Right lobe of liver (tissue), 6 donors: ENCODE measurements at regions not wholly inside any gene's neighbourhood (a gene's known extent, or its start where the extent isn't known, plus 50 kb on each side); places are given as distances from the start of the nearest gene placed in this dataset.

Source experiments
- ATAC-seq, 4 donors: fragments of 200-7000 bp; cut with Tn5 transposase; one replicate each; pipeline ENCODE4 v1.9.1; 2020; ENCODE audit warnings: mild to moderate bottlenecking in 4 of 4, moderate library complexity in 4 of 4
- DNase-seq, 3 donors: peaks; one replicate each; pipeline ENCODE4 v3.0.0-alpha.2; 2020
- H3K27ac ChIP-seq, 3 donors: fragments of 200-600 bp; one replicate each; pipeline ENCODE4 v1.8.0; 2022
- H3K27me3 ChIP-seq, 2 donors: fragments of 200-600 bp; one replicate each; pipeline ENCODE4 v1.8.0; 2022
- H3K36me3 ChIP-seq, 4 donors: fragments of 200-600 bp; sonication (generic) in 1 of 4; one replicate each; pipeline versions ENCODE4 v1.5.1 to v1.8.0; 2017 to 2022; ENCODE audit warnings: control low read depth in 1 of 4
- H3K4me1 ChIP-seq, 4 donors: fragments of 200-600 bp; sonication (generic) in 1 of 4; one replicate each; pipeline versions ENCODE4 v1.5.1 to v1.8.0; 2017 to 2022; ENCODE audit warnings: control low read depth in 1 of 4
- H3K4me3 ChIP-seq, 3 donors: fragments of 200-600 bp; one replicate each; pipeline ENCODE4 v1.8.0; 2022
- H3K9me3 ChIP-seq, 4 donors: fragments of 200-600 bp; sonication (generic) in 1 of 4; one replicate each; pipeline versions ENCODE4 v1.5.1 to v1.8.0; 2017 to 2022; ENCODE audit warnings: control low read depth in 1 of 4
- POLR2A ChIP-seq: fragments of 450-650 bp; IDR thresholded peaks from one replicate; pipeline ENCODE4 v1.6.1; 2017; ENCODE audit warnings: antibody characterized with exemption, mild to moderate bottlenecking
- WGBS: methylation state at CpG from one replicate; pipeline ENCODE4 v1.1.6; 2018; ENCODE audit warnings: low coverage, low lambda C conversion rate; ENCODE audit not compliant: insufficient coverage; ENCODE audit errors: missing lambda C conversion rate; 5-methylcytosine and 5-hydroxymethylcytosine counted together
- intact Hi-C, 2 donors: fragments of 100-400 bp; cut with DNase I; formaldehyde crosslinking; loops; one replicate each; pipeline versions ENCODE4 v1.11.2 to v1.14.1; 2022
- TF ChIP-seq, protein P1 (sequence below), 4 donors: fragments of 200-600 bp in 3 of 4; fragments of 450-650 bp in 1 of 4; IDR thresholded peaks; one replicate each; pipeline versions ENCODE4 v1.5.1 to v1.8.0; 2016 to 2022; ENCODE audit warnings: antibody characterized with exemption in 4 of 4, mild to moderate bottlenecking in 2 of 4
- donor health status: DM: no; HTN: yes; CAD: no.
- donor health status: DM: no; HTN: no; CAD: no.
- donor health status: DM: no; HTN: no; CAD: no.
- donor health status: DM: no; HTN: yes; CAD: no.
- donor health status: DM: no; HTN: yes; CAD: no.

- H3K4me1 ChIP-seq, result no peaks in the 10 kb centered on the region
- ATAC-seq (no peak), DNase-seq (no peak)
- intact Hi-C loops, result no loop called here
- H3K27me3 ChIP-seq, result no peaks in the 10 kb centered on the region
- no peak for TF ChIP-seq POLR2A
- TF ChIP-seq, protein P1, sequence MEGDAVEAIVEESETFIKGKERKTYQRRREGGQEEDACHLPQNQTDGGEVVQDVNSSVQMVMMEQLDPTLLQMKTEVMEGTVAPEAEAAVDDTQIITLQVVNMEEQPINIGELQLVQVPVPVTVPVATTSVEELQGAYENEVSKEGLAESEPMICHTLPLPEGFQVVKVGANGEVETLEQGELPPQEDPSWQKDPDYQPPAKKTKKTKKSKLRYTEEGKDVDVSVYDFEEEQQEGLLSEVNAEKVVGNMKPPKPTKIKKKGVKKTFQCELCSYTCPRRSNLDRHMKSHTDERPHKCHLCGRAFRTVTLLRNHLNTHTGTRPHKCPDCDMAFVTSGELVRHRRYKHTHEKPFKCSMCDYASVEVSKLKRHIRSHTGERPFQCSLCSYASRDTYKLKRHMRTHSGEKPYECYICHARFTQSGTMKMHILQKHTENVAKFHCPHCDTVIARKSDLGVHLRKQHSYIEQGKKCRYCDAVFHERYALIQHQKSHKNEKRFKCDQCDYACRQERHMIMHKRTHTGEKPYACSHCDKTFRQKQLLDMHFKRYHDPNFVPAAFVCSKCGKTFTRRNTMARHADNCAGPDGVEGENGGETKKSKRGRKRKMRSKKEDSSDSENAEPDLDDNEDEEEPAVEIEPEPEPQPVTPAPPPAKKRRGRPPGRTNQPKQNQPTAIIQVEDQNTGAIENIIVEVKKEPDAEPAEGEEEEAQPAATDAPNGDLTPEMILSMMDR (IDR thresholded peaks at IDR 0.05), result no peak
- H3K36me3 ChIP-seq, result no peaks in the 10 kb centered on the region
- 38% methylated on average over 6 of the region's 10 CpGs for WGBS
- H3K4me3 ChIP-seq, result no peak overlapping the region
- no peak overlapping the region for H3K27ac ChIP-seq
- H3K9me3 ChIP-seq, result no peaks in the 10 kb centered on the region
Measured at GRCh38 chr22:48083502-48083901, 1321.1 kb downstream of the TBC1D22A start.

- intact Hi-C loops, result no loop called here
Measured at GRCh38 chr22:48082284-48082683, 1319.8 kb downstream of the TBC1D22A start.

DNA sequence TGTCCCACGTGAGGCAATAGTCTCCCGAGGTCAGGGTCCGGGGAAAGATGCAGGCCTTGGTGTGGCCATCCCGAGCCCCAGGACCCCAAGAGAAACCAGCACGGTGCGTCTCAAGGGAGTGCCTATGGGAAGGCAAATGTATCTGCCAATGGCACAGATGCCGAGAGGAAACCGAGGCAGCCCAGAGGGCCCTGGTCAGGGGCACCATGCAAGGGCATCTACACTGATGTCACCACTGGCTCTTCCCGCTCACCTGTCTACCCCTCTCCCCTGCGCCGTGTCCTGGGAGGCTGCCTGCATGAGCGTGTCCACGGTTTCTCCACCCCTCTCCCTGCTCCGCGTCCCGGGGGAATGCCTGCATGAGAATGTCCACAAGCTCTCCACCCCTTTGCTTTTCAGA lies 1318.8 kb downstream of the TBC1D22A start:
- 44% methylated on average over 3 of the region's 16 CpGs for WGBS
- ATAC-seq (no peak), DNase-seq (no peak)
- Histone ChIP-seq H3K27ac (no peak overlapping the region), H3K36me3 (no peaks in the 10 kb centered on the region), H3K27me3 (no peaks in the 10 kb centered on the region), H3K9me3 (no peaks in the 10 kb centered on the region), H3K4me1 (no peaks in the 10 kb centered on the region), H3K4me3 (no peak overlapping the region)
- TF ChIP-seq, protein P1 (IDR thresholded peaks at IDR 0.05), result no peak
- no peak for TF ChIP-seq POLR2A
- intact Hi-C loops, result no loop called here

More at GRCh38 chr22:48082284-48082683, 1319.8 kb downstream of the TBC1D22A start:
- Histone ChIP-seq H3K4me3 (no peak overlapping the region), H3K36me3 (no peaks in the 10 kb centered on the region), H3K27me3 (no peaks in the 10 kb centered on the region), H3K27ac (no peak overlapping the region), H3K4me1 (no peaks in the 10 kb centered on the region), H3K9me3 (no peaks in the 10 kb centered on the region)
- no CpG with 5 or more reads among the region's 6 CpGs for WGBS
- DNase-seq (no peak), ATAC-seq (no peak)
- TF ChIP-seq, protein P1 (IDR thresholded peaks at IDR 0.05), result no peak
- TF ChIP-seq POLR2A, result no peak

- ATAC-seq, result no peak
- 76% methylated on average over 7 of the region's 21 CpGs for WGBS
Measured at GRCh38 chr22:48080316-48081165, 1318.1 kb downstream of the TBC1D22A start.

More at GRCh38 chr22:48080316-48081165, 1318.1 kb downstream of the TBC1D22A start:
- Histone ChIP-seq H3K4me1 (no peaks in the 10 kb centered on the region), H3K27ac (no peak overlapping the region), H3K9me3 (no peaks in the 10 kb centered on the region), H3K36me3 (no peaks in the 10 kb centered on the region), H3K27me3 (no peaks in the 10 kb centered on the region), H3K4me3 (no peak overlapping the region)
- DNase-seq, result no peak
- intact Hi-C loops, result no loop called here
- TF ChIP-seq, protein P1 (IDR thresholded peaks at IDR 0.05), result no peak
- no peak for TF ChIP-seq POLR2A
